IMR-90 (cell line): ENCODE measurements at regions not wholly inside any gene's neighbourhood (a gene's known extent, or its start where the extent isn't known, plus 50 kb on each side); places are given as distances from the start of the nearest gene placed in this dataset.

Experiments used
- BHLHE40 ChIP-seq: fragments of 150-350 bp; IDR thresholded peaks from 2 replicates; pipeline ENCODE4 v1.6.1; 2016; ENCODE audit warnings: mild to moderate bottlenecking, low read depth, low read length
- RFX5 ChIP-seq: IDR thresholded peaks from 2 replicates; pipeline ENCODE4 v1.8.0; 2012; ENCODE audit warnings: low read depth, mild to moderate bottlenecking, low read length, moderate library complexity

GRCh38 chr10:113382691-113383090, 170.2 kb upstream of the HABP2 start:
- TF ChIP-seq BHLHE40 (no peak), RFX5 (no peak)
